ENCODE measurements at regions not wholly inside any gene's neighbourhood (a gene's known extent, or its start where the extent isn't known, plus 50 kb on each side); places are given as distances from the start of the nearest gene placed in this dataset.

DNA sequence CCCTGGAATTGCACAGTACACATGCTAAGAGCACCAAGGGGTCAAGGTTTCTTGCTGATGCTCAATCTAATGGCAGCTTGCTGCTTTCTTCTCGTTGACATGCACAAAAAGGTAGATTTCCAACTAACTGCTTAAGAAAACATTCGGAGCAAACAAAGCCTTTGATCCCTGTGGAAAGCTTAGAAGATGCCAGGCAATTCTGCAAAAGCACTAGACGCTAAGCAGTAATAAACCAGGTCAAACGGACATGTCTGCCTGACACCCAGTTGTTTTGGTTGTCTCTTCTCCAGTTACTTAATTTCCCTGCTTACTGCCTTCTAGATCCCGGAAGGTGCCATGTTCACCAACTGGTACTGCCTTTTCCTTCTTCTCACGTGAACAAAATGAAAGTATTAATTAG, 100.5 kb upstream of the TMCC3 start:
- Mint-ChIP-seq H3K27me3 (ENCODE audit: low read depth in 3 of 3) (peaks cover 2 to 9% (median 4%) of the 10 kb centered on the region in 3 donors), H3K4me1 (no peaks in the 10 kb centered on the region), H3K4me3 (no peak overlapping the region), H3K36me3 (no peaks in the 10 kb centered on the region), H3K27ac (no peak overlapping the region), H3K9me3 (peaks cover 0 to 5% (median 0%) of the 10 kb centered on the region in 7 donors)
- no peak overlapping the region for H3K9ac ChIP-seq (ENCODE audit: insufficient read depth, low read length, poor library complexity, severe bottlenecking)
- H3K27me3 ChIP-seq (ENCODE audit: control insufficient read depth in 2 of 2, insufficient read depth in 2 of 2, low read length in 2 of 2) = no peaks in the 10 kb centered on the region
- TF ChIP-seq, protein P1, sequence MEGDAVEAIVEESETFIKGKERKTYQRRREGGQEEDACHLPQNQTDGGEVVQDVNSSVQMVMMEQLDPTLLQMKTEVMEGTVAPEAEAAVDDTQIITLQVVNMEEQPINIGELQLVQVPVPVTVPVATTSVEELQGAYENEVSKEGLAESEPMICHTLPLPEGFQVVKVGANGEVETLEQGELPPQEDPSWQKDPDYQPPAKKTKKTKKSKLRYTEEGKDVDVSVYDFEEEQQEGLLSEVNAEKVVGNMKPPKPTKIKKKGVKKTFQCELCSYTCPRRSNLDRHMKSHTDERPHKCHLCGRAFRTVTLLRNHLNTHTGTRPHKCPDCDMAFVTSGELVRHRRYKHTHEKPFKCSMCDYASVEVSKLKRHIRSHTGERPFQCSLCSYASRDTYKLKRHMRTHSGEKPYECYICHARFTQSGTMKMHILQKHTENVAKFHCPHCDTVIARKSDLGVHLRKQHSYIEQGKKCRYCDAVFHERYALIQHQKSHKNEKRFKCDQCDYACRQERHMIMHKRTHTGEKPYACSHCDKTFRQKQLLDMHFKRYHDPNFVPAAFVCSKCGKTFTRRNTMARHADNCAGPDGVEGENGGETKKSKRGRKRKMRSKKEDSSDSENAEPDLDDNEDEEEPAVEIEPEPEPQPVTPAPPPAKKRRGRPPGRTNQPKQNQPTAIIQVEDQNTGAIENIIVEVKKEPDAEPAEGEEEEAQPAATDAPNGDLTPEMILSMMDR (IDR thresholded peaks at IDR 0.05) = no peak
- H3K4me3 ChIP-seq (replicated peaks in 1 of 3; ENCODE audit: low read depth in 2 of 3, low read length in 3 of 3) = no peak overlapping the region
- H3K4me2 ChIP-seq (replicated peaks; ENCODE audit: extremely low read depth, low read length, poor library complexity, severe bottlenecking) = no peak overlapping the region
- H3K9me3 ChIP-seq (replicated peaks in 1 of 2; ENCODE audit: control insufficient read depth in 1 of 2, insufficient read depth in 1 of 2, low read length in 2 of 2) = no peaks in the 10 kb centered on the region
- no peaks in the 10 kb centered on the region for H3K4me1 ChIP-seq (ENCODE audit: control insufficient read depth in 1 of 2, insufficient read depth in 2 of 2, low read length in 2 of 2)
- H4K20me1 ChIP-seq (ENCODE audit: insufficient read depth, low read length) = no peaks in the 10 kb centered on the region
- no peaks in the 10 kb centered on the region for H3K79me2 ChIP-seq (ENCODE audit: insufficient read depth, low read length)
- intact Hi-C loops (cut with micrococcal nuclease) = no loop called here
- 95% methylated on average over 4 of the region's 6 CpGs for WGBS (ENCODE audit: insufficient coverage)
- no peaks in the 10 kb centered on the region for H3K36me3 ChIP-seq (replicated peaks in 1 of 2; ENCODE audit: control insufficient read depth in 1 of 2, insufficient read depth in 2 of 2, low read length in 2 of 2)
- no peak overlapping the region for H3K27ac ChIP-seq (ENCODE audit: low read depth in 1 of 2, low read length in 2 of 2)
- no peak overlapping the region for H2AFZ ChIP-seq (ENCODE audit: insufficient read depth, low read depth, low read length, poor library complexity, severe bottlenecking)
- DNase-seq = no peak

DNA sequence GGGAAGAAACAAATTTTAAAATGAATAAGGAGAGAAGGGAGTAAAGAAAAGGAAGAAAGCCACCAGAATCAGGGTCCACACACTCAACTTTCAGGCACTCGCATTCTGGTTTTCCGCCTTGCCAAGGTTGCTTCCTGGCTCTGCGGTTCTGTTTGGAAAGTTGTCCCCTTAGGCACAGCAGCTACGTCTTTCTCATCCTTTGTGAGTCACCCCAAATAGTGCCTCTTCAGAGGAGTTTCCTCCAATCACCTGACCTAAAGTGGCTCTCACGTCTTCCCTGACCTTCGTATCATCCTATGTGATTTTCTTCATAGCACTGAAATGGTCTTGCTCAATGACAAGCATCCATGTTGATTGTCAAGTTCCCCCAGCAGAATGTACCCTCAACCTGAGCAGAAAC, 99.5 kb upstream of the TMCC3 start:
- 92% methylated on average over 6 of the region's 6 CpGs for WGBS (ENCODE audit: insufficient coverage)
- no peak overlapping the region for H3K27ac Mint-ChIP-seq

More for the DNA sequence above, 99.5 kb upstream of the TMCC3 start:
- Histone ChIP-seq H3K36me3 (replicated peaks in 1 of 2; ENCODE audit: control insufficient read depth in 1 of 2, insufficient read depth in 2 of 2, low read length in 2 of 2) (no peaks in the 10 kb centered on the region), H2AFZ (ENCODE audit: insufficient read depth, low read depth, low read length, poor library complexity, severe bottlenecking) (no peak overlapping the region), H3K4me3 (replicated peaks in 1 of 3; ENCODE audit: low read depth in 2 of 3, low read length in 3 of 3) (no peak overlapping the region), H3K9ac (ENCODE audit: insufficient read depth, low read length, poor library complexity, severe bottlenecking) (no peak overlapping the region), H4K20me1 (ENCODE audit: insufficient read depth, low read length) (no peaks in the 10 kb centered on the region), H3K9me3 (replicated peaks in 1 of 2; ENCODE audit: control insufficient read depth in 1 of 2, insufficient read depth in 1 of 2, low read length in 2 of 2) (no peaks in the 10 kb centered on the region), H3K27me3 (ENCODE audit: control insufficient read depth in 2 of 2, insufficient read depth in 2 of 2, low read length in 2 of 2) (no peaks in the 10 kb centered on the region), H3K4me2 (replicated peaks; ENCODE audit: extremely low read depth, low read length, poor library complexity, severe bottlenecking) (no peak overlapping the region), H3K4me1 (ENCODE audit: control insufficient read depth in 1 of 2, insufficient read depth in 2 of 2, low read length in 2 of 2) (no peaks in the 10 kb centered on the region), H3K79me2 (ENCODE audit: insufficient read depth, low read length) (no peaks in the 10 kb centered on the region), H3K27ac (ENCODE audit: low read depth in 1 of 2, low read length in 2 of 2) (no peak overlapping the region)
- Mint-ChIP-seq H3K9me3 (peaks cover 0 to 5% (median 0%) of the 10 kb centered on the region in 7 donors), H3K4me3 (no peak overlapping the region), H3K27me3 (ENCODE audit: low read depth in 3 of 3) (peaks cover 2 to 9% (median 4%) of the 10 kb centered on the region in 3 donors), H3K4me1 (no peaks in the 10 kb centered on the region), H3K36me3 (no peaks in the 10 kb centered on the region)
- TF ChIP-seq, protein P1 (IDR thresholded peaks at IDR 0.05) = no peak
- DNase-seq = no peak
- intact Hi-C loops (cut with micrococcal nuclease) = no loop called here

Measured in CD14-positive monocyte (primary cell).